HG03575 (cell line): ENCODE measurements at regions not wholly inside any gene's neighbourhood (a gene's known extent, or its start where the extent isn't known, plus 50 kb on each side); places are given as distances from the start of the nearest gene placed in this dataset.
"Not testable (repeated sequence)": the region's sequence is repeated elsewhere in the genome, so short reads cannot be mapped to it uniquely, and the experiment has no call there.

ENCODE experiments used
- ATAC-seq: cut with Tn5 transposase; IDR thresholded peaks from one replicate; pipeline ENCODE4 v1.9.1; 2021; ENCODE audit not compliant: unreplicated experiment, insufficient number of reproducible peaks, low FRiP score; ENCODE audit errors: extremely low read depth

- no peak for ATAC-seq
Observed at GRCh38 chr13:50410921-50411746, 395.9 kb downstream of the KCNRG start.

GRCh38 chr13:50412046-50412617 lies 396.9 kb downstream of the KCNRG start:
- no peak for ATAC-seq

DNA sequence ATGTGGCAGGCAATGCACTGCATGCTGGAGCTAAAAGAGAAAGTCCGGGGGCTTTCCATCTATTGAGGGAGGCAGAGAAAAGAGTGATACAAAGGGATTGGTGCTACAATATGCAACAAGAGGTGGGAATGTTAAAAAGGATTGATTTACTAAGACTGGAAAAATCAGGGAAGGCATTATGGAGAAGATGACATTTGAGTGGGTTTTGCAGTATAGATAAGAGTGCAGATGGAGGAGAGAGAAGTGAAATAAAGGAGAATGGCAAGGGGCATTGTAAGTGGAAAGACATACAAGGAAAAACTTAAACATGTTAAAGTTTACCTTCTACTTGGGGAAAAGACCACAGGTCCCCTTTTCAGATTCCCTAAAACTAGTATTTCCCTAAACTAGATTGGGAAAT lies 399.4 kb downstream of the KCNRG start:
- no peak for ATAC-seq

GRCh38 chr13:50415428-50415827 lies 400.2 kb downstream of the KCNRG start:
- ATAC-seq = no peak

GRCh38 chr13:50417597-50417996 lies 402.4 kb downstream of the KCNRG start:
- ATAC-seq = no peak

- no peak for ATAC-seq
Observed at GRCh38 chr13:50419331-50419865, 404.2 kb downstream of the KCNRG start.

GRCh38 chr13:50419896-50420295 lies 404.7 kb downstream of the KCNRG start:
- no peak for ATAC-seq

- no peak for ATAC-seq
Observed at GRCh38 chr13:50420718-50421472, 405.7 kb downstream of the KCNRG start.

DNA sequence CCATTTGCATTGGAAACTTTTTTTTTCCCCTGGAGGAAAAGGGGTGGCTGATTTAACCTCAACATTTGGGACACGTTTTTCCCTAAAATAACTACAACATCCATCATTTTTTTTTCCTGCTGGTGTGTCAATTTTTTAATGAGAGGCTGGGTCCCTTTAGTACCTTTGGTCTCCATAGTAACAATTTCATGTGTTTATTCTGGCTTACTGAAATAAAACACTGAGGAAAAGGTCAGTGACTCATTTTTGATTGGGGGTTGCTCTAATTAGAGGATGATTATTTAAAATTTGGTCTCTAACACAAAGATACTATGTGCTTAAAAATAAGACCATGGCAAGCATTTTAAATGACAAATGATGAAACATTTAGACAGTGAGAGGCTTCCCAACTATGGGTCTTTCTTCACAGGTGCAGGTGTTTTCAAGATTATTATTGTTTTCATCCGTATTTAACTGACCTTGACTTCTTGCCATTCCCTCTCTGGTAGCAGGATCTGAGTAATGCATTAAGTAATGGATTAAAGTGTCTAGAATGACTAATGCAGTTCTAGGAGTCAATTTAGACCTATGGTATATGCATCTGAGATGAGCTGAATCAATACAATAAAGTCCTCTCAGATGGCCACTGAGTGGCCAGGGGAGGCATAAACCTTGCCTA lies 406.4 kb downstream of the KCNRG start:
- no peak for ATAC-seq

DNA sequence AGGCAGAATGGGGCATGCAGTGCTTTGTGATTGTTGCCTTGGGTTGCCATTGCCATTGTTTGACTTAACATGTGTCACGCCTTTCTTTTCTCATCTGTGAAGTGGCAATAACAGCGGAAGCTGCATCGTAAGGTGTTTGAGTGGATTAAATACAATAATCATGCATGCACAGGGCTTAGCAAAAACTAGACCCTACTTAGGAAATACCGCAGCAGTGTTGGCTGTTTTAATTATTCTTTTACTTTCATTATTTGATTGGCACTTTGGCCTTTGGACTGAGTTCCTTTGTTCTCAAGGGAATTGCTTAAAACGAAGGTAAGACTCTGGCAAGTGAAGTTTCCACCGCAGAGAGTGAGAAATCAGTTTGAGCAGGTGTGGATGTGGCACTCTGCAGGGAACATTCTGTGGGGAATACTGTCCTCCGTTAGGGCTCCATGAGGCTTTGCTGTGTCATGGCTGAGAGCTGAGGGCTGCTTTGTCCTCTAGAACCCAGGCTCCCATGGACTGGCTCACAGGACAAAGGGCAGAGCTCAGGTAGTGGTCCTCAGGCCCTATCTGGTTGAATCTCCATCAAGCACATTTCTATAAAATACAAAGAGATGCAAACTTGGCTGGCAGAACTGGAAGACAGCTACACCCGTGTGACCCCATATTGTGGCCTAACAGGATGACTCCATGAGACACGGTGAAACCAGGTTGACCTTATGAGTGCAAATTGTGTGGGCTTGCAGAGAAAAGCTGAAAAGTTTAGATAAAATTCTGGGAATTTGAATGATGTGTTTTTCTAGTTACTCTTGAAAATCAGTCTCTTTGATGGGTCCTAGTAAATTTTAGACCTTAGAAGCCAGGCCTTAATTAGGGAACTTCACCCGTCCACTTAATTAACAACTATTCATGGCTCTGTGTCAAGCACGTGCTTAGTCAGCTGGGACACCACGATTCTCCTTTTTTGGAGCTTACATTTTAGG lies 407.2 kb downstream of the KCNRG start:
- no peak for ATAC-seq

- no peak for ATAC-seq
Observed at GRCh38 chr13:50424993-50425392, 409.7 kb downstream of the KCNRG start.

GRCh38 chr13:50425772-50426171 lies 410.5 kb downstream of the KCNRG start:
- ATAC-seq = no peak

DNA sequence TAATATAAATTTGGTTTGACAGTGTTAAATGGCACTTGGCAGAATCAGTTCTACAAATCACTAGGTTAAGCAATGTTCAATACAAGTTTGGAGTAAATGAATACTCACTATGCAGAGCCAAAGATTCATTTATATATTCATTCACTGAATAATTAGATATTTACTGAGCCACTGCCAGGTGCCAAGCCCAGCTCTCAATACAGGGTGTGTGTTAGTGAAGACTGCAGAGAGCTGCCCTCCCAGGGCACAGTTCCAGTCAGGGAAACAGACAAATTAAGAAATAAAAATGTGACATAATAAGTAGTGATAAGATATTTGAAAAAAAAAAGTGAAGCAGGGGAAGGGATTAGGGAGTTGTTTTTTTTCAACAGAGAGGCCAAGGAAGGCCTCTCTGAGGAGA lies 411.7 kb downstream of the KCNRG start:
- no peak for ATAC-seq

DNA sequence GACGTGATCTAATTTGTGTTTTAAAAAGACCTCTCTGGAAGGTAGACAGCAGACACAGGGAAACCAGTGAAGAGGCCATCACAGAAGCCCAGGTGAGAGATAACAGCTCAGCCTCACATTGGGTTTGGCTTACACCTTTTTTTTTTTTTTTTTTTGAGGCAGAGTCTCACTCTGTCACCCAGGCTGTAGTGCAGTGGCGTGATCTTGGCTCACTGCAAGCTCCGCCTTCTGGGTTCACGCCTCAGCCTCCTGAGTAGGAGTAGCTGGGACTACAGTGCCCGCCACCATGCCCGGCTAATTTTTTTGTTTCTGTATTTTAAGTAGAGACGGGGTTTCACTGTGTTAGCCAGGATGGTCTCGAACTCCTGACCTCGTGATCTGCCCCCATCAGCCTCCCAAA lies 412.3 kb downstream of the KCNRG start:
- not testable (repeated sequence) for ATAC-seq

DNA sequence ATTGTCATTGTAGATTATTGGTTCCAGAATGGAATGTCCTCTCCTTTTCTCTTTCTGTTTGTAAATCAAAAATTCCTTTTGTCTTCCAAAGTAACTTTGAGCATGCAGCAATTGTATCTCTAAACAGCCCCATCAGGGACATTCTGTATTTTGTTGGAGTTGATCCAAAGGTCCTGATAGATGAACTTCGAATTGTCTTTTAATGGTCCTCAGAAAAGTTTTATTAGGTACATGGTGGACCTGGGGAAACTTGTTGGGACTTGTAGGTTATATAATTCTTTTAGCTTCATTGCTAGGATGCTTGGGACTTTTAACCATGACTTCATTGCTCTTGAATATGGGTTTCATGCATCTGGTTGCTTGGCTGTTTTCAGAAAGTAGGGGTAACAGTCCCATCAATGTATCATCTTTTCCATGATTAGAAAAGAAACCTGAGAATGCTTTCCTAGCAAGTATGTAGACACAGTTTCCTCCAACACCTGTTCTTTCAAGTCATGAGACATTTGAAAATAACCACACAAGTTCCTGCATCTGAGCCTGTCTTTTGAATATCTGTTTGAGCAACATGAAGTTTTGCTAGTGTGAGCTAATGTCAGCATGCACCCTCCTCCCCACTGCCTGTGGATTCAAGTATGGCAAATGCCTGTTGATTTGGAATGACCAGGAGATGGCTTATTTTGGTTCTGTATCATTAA lies 413.1 kb downstream of the KCNRG start:
- ATAC-seq = no peak

GRCh38 chr13:50435011-50435410 lies 408.5 kb downstream of the DLEU7 start:
- ATAC-seq = no peak

DNA sequence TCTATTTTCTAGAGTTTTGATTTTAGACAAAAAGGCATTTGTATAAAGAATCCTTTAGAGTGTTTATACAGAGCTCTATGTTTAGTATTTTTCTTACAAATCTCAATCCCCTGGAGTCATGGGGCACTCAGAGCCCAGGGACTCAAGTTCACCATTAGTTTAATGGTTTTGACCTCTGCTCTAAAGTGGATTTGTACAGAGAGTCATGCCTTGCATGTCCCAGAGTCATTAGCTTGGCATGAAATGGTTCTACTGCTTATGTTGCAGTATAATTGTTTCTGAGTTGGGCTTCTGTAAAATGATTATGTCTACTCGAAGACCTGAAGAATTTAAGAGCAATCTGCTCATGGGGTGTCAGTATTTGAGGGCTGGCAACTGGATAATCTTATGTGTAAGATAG lies 406.2 kb downstream of the DLEU7 start:
- ATAC-seq = no peak

DNA sequence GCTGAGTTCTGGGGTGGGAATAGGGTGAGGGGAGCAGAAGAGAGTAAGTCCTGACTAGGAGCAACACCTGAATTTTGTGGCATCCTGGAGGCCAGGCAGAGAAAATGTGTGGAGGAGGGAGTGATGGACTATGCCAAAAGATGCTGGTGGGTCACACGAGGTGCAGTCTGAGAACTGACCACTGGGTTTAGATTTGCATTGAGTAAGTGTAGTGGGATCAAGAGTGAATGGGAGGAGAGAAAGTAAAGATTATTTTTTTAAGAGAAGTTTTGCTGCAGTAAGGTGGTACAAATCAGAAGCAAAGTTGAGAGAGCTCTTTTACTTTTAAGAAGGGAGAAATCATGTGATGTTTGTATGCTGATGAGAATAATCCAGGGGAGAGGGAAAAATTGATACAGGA lies 405.1 kb downstream of the DLEU7 start:
- ATAC-seq = no peak
